ENCODE measurements at regions not wholly inside any gene's neighbourhood (a gene's known extent, or its start where the extent isn't known, plus 50 kb on each side); places are given as distances from the start of the nearest gene placed in this dataset.

- H3K36me3 Mint-ChIP-seq (ENCODE audit: low read depth): no peaks in the 10 kb centered on the region
- Histone ChIP-seq H2AFZ (peak overlapping the region; percentile 19; the same call in 1 of the 2 replicates), H3K79me2 (replicated peaks; ENCODE audit: insufficient read depth) (no peaks in the 10 kb centered on the region), H3K27me3 (ENCODE audit: insufficient read depth) (no peaks in the 10 kb centered on the region), H3K27ac (ENCODE audit: low read depth) (no peak overlapping the region), H3K9me2 (ENCODE audit: insufficient read depth) (no peaks in the 10 kb centered on the region), H3K36me3 (ENCODE audit: insufficient read depth) (no peaks in the 10 kb centered on the region), H4K20me1 (replicated peaks; ENCODE audit: insufficient read depth) (no peaks in the 10 kb centered on the region), H3K4me1 (ENCODE audit: insufficient read depth) (no peaks in the 10 kb centered on the region), H3F3A (replicated peaks; ENCODE audit: low read depth) (no peaks in the 10 kb centered on the region), H3K4me2 (no peak overlapping the region), H3K4me3 (no peak overlapping the region)
- no peaks in the 10 kb centered on the region for H3K27me3 Mint-ChIP-seq (ENCODE audit: insufficient read depth, low read depth, poor library complexity)
- ATAC-seq: no peak
- H3K27ac Mint-ChIP-seq: no peak overlapping the region
- H3K4me3 Mint-ChIP-seq: no peak overlapping the region
- DNase-seq (ENCODE audit: low spot score): no peak
- peaks cover 3% of the 10 kb centered on the region; the same call in 2 of the 3 replicates for H3K4me1 Mint-ChIP-seq
- TF ChIP-seq JUNB (IDR thresholded peaks at IDR 0.05; ENCODE audit: unreplicated experiment) (no peak), EZH2phosphoT487 (IDR thresholded peaks at IDR 0.05; ENCODE audit: unreplicated experiment) (no peak), CREB1 (CRISPR knock-in tag; IDR thresholded peaks at IDR 0.05; ENCODE audit: low read depth) (no peak), NANOG (IDR thresholded peaks at IDR 0.05; ENCODE audit: borderline replicate concordance) (no peak), ZNF462 (CRISPR knock-in tag; IDR thresholded peaks at IDR 0.05) (no peak), ZNF331 (CRISPR knock-in tag; IDR thresholded peaks at IDR 0.05; ENCODE audit: low read depth) (no peak), CTCF (conservative IDR thresholded peaks at IDR 0.05; ENCODE audit: low read depth in 2 of 2) (no peak), STAT1 (IDR thresholded peaks at IDR 0.05; ENCODE audit: unreplicated experiment) (no peak), REST (IDR thresholded peaks at IDR 0.05; ENCODE audit: unreplicated experiment) (no peak), EZH2 (IDR thresholded peaks at IDR 0.05; ENCODE audit: low read depth, unreplicated experiment) (no peak), ETS1 (IDR thresholded peaks at IDR 0.05) (no peak), ZNF114 (CRISPR knock-in tag; IDR thresholded peaks at IDR 0.05) (no peak), POLR2AphosphoS5 (IDR thresholded peaks at IDR 0.05; ENCODE audit: low read depth) (no peak)
- H3K9me3 Mint-ChIP-seq: no peaks in the 10 kb centered on the region
Measured at GRCh38 chr3:168977716-168978374, 685.7 kb downstream of the MECOM start.

All from GM23338 (cell line).